Uterus (tissue), 3 donors: ENCODE measurements at regions not wholly inside any gene's neighbourhood (a gene's known extent, or its start where the extent isn't known, plus 50 kb on each side); places are given as distances from the start of the nearest gene placed in this dataset.

Experiments
- DNase-seq, 2 donors: peaks; one replicate each; pipeline ENCODE4 v3.0.0-alpha.2; 2019 to 2020
- H3K27ac ChIP-seq, 2 donors: fragments of 200-600 bp; sonication (generic); 1 replicate in 1 of 2; 2 replicates in 1 of 2; pipeline ENCODE4 v1.5.1; 2016 to 2018
- H3K27me3 ChIP-seq, 2 donors: fragments of 200-600 bp; sonication (generic); one replicate each; pipeline ENCODE4 v1.5.1; 2018 to 2019; ENCODE audit warnings: control low read depth in 1 of 2
- H3K36me3 ChIP-seq, 2 donors: fragments of 200-600 bp; sonication (generic); one replicate each; pipeline ENCODE4 v1.5.1; 2019; ENCODE audit warnings: control low read depth in 1 of 2
- H3K4me1 ChIP-seq, 2 donors: fragments of 200-600 bp; sonication (generic); one replicate each; pipeline ENCODE4 v1.5.1; 2018 to 2019; ENCODE audit warnings: control low read depth in 1 of 2
- H3K4me3 ChIP-seq, 2 donors: fragments of 200-600 bp; sonication (generic); 1 replicate in 1 of 2; 2 replicates in 1 of 2; pipeline ENCODE4 v1.5.1; 2018 to 2019; ENCODE audit warnings: mild to moderate bottlenecking in 1 of 2
- H3K9me3 ChIP-seq, 2 donors: fragments of 200-600 bp; sonication (generic); one replicate each; pipeline ENCODE4 v1.5.1; 2019; ENCODE audit warnings: control low read depth in 1 of 2
- POLR2A ChIP-seq, 2 donors: fragments of 450-650 bp; IDR thresholded peaks; one replicate each; pipeline ENCODE4 v1.6.1; 2016; ENCODE audit warnings: antibody characterized with exemption in 2 of 2, mild to moderate bottlenecking in 1 of 2, moderate library complexity in 1 of 2
- intact Hi-C: fragments of 100-400 bp; cut with DNase I; formaldehyde crosslinking; loops from one replicate; pipeline ENCODE4 v1.15.1; 2023; ENCODE audit warnings: low total_unique reads
- TF ChIP-seq, protein P1 (sequence below), 4 experiments: fragments of 200-600 bp in 2 of 4; fragments of 450-650 bp in 2 of 4; sonication (generic) in 2 of 4; IDR thresholded peaks; one replicate each; pipeline ENCODE4 v1.5.1; 2016 to 2019; ENCODE audit warnings: antibody characterized with exemption in 4 of 4, mild to moderate bottlenecking in 2 of 4, moderate library complexity in 1 of 4
- donor health status: DM: yes; HTN: yes; CAD: no.

DNA sequence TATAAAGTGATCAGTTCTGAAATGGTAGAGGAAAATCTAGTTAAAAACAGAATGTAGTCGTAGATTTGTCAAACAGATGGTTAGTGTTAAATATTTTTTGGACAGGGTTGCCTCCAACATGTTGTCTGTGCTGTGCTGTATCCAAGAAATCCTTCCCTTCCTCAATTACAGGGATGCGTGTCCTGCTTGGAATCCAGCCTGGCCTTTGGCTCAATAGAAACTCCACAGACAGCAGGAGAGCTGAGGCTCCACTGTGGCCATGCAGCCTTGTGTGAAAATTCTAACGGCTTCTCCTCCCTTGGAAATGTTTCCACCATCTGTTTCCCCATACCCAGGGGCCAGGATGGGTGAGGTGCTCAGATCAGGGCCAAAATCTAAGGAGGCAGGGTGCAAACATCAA lies 67.7 kb upstream of the USP29 start:
- TF ChIP-seq, protein P1, sequence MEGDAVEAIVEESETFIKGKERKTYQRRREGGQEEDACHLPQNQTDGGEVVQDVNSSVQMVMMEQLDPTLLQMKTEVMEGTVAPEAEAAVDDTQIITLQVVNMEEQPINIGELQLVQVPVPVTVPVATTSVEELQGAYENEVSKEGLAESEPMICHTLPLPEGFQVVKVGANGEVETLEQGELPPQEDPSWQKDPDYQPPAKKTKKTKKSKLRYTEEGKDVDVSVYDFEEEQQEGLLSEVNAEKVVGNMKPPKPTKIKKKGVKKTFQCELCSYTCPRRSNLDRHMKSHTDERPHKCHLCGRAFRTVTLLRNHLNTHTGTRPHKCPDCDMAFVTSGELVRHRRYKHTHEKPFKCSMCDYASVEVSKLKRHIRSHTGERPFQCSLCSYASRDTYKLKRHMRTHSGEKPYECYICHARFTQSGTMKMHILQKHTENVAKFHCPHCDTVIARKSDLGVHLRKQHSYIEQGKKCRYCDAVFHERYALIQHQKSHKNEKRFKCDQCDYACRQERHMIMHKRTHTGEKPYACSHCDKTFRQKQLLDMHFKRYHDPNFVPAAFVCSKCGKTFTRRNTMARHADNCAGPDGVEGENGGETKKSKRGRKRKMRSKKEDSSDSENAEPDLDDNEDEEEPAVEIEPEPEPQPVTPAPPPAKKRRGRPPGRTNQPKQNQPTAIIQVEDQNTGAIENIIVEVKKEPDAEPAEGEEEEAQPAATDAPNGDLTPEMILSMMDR (IDR thresholded peaks at IDR 0.05), result no peak
- no peak for TF ChIP-seq POLR2A (IDR thresholded peaks at IDR 0.05)
- Histone ChIP-seq H3K4me3 (no peak overlapping the region), H3K27ac (peak overlapping the region in 1 of 2 donors; percentile 1), H3K27me3 (no peaks in the 10 kb centered on the region), H3K9me3 (no peaks in the 10 kb centered on the region), H3K4me1 (no peaks in the 10 kb centered on the region), H3K36me3 (no peaks in the 10 kb centered on the region)
- intact Hi-C loops, result no loop called here
- DNase-seq, result peak in 1 of 2 donors; percentile 34

DNA sequence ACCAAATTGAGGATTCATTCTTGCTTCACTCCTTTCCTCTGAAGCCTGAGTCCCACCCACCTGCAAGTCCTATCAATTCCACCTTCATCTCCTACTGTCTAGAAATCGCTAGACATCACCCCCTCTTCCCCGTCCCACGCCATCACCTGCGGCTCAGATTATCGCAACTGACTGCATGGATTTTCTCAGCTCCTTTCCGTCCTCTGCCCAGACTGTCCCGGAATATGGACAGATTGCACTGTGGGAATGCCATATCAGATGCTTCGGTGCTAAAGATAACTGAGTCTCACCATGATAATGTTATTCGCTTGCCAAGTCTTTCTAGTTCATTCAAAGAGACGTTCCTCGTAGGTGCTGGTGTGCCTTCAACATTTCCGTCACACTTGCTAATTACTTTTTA lies 66.4 kb upstream of the USP29 start:
- intact Hi-C loops, result no loop called here
- no peak for TF ChIP-seq POLR2A (IDR thresholded peaks at IDR 0.05)
- TF ChIP-seq, protein P1 (IDR thresholded peaks at IDR 0.05), result no peak
- H3K36me3 ChIP-seq, result no peaks in the 10 kb centered on the region

DNA sequence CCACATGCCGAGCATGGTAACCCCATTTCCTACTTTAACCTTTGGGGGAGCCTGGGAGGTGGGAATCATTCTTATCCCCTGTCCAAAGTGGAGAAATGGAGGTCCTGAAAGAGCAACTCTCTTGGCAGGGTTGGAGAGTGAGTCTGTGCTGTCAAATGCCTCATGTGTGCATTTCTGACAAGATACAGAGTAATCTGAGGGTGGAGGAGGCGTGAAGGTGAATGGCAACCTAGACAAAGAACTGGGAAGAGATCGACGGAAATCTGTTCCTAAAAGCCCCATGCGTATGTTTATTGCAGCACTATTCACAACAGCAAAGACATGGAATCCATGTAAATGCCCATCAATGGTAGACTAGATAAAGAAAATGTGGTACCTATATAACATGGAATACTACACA lies 63.8 kb upstream of the USP29 start:
- no peaks in the 10 kb centered on the region for H3K4me1 ChIP-seq
- DNase-seq, result no peak
- no peaks in the 10 kb centered on the region for H3K36me3 ChIP-seq
- TF ChIP-seq, protein P1 (IDR thresholded peaks at IDR 0.05), result no peak
- no peak for TF ChIP-seq POLR2A (IDR thresholded peaks at IDR 0.05)
- no peak overlapping the region for H3K4me3 ChIP-seq
- no peaks in the 10 kb centered on the region for H3K9me3 ChIP-seq
- intact Hi-C loops, result no loop called here
- H3K27me3 ChIP-seq, result no peaks in the 10 kb centered on the region
- no peak overlapping the region for H3K27ac ChIP-seq

More for the DNA sequence above, 66.4 kb upstream of the USP29 start:
- H3K4me3 ChIP-seq, result no peak overlapping the region
- H3K4me1 ChIP-seq, result no peaks in the 10 kb centered on the region
- no peaks in the 10 kb centered on the region for H3K27me3 ChIP-seq
- no peak for DNase-seq
- H3K9me3 ChIP-seq, result no peaks in the 10 kb centered on the region
- no peak overlapping the region for H3K27ac ChIP-seq

DNA sequence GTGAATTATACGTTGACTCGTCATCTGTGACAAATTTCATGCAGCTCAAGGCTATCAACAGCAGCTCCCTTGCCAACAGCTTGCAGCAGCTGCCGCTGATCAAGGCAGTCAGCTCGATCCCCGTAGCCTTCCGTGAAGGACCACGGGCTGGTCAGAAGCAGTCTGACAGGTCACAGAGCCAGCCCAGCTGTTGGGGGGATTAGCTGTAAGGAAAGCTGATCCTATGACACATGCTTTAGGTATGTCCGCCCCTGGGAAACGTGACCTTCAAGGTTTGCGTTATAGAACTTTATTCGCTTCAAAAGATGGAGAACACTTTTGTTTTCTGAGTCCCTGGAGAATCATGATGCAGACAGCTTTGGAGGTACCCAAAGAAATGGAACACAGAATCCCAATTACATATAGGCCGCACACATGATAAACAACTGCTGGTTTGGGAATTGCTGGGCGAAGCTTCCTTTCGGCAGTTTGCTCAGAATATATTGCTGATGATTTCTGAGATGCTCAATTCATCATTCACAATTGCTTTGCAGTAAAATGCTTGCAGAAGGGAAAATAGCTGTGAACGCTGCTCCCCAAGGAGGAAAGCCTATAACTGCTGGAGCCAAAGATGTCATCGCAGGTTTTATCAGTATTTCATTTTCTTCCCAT lies 62.6 kb upstream of the USP29 start:
- Histone ChIP-seq H3K4me3 (peak overlapping the region in 1 of 2 donors; percentile 18), H3K4me1 (no peaks in the 10 kb centered on the region), H3K27ac (peak overlapping the region; percentile 33 to 56), H3K27me3 (no peaks in the 10 kb centered on the region), H3K36me3 (no peaks in the 10 kb centered on the region), H3K9me3 (no peaks in the 10 kb centered on the region)
- no peak for TF ChIP-seq POLR2A (IDR thresholded peaks at IDR 0.05)
- TF ChIP-seq, protein P1 (IDR thresholded peaks at IDR 0.05), result no peak
- intact Hi-C loops, result no loop called here
- peak; percentile 72 to 75 for DNase-seq

DNA sequence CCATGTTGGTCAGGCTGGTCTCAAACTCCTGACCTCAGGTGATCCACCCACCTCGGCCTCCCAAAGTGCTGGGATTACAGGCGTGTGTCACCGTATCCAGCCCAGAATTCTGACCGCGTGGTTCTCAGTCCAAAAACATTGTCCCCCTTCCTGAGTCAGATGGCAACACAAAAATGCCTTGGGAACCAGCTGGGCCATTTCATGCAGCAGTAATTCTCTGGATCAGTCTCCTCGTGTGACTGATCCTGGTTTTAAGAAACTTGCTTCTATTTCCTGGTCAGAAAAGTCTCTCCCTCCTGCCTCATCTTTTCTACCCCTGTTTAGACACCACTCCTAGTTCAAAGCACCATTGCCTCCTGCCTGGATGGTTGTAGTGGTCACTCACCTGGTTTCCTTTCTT lies 60.9 kb upstream of the USP29 start:
- Histone ChIP-seq H3K27ac (no peak overlapping the region), H3K36me3 (no peaks in the 10 kb centered on the region), H3K27me3 (no peaks in the 10 kb centered on the region), H3K4me3 (no peak overlapping the region), H3K4me1 (no peaks in the 10 kb centered on the region), H3K9me3 (no peaks in the 10 kb centered on the region)
- TF ChIP-seq, protein P1 (IDR thresholded peaks at IDR 0.05), result no peak
- no peak for TF ChIP-seq POLR2A (IDR thresholded peaks at IDR 0.05)
- intact Hi-C loops, result no loop called here
- no peak for DNase-seq
